GM12865 (cell line): ENCODE measurements at regions not wholly inside any gene's neighbourhood (a gene's known extent, or its start where the extent isn't known, plus 50 kb on each side); places are given as distances from the start of the nearest gene placed in this dataset.

Experiments used
- DNase-seq: peaks from one replicate; pipeline ENCODE4 v3.0.0; 2010; ENCODE audit warnings: low read depth
- H3K4me3 ChIP-seq: 2 replicates; pipeline ENCODE4 v1.5.1; 2011; ENCODE audit warnings: mild to moderate bottlenecking, low read depth, low read length, control low read depth
- TF ChIP-seq, protein P1 (sequence below): IDR thresholded peaks from 2 replicates; pipeline ENCODE4 v1.5.1; 2011; ENCODE audit warnings: low read length, control low read depth, low read depth, inconsistent platforms; ENCODE audit not compliant: insufficient read depth; ENCODE audit errors: missing control alignments

DNA sequence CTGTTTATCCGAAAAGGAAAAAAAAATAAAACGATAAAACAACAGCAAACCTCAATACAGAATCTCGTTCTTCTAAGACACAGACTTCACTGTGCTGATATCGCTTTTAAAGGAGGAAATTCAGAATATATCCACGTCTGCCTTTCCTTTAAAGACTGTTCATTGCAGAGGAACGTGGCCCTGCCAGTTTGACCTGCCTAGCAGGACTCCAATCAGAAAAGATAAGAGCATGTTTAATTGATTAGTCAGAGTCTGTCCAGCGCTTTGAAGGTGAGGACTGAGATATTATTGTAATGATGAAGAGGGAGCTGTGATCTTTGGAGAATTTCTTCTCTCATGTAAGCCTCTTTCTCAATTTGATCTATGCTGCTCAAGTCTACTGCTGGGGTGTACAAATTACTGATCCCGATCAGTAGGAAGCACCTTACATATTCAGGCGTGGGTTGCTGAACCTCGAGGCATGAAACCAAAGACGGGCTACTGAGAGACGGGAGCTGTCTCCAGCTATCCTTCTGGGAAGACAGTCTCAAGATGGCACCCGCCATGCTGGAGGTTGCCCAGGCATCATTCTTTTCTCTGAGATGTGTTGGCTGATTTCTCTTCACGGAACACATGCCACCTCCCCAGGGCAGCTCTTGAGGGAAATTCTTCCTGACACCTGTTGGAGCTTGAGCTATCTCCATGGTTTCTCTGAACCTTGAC, 146.1 kb downstream of the SHOX start:
- TF ChIP-seq, protein P1, sequence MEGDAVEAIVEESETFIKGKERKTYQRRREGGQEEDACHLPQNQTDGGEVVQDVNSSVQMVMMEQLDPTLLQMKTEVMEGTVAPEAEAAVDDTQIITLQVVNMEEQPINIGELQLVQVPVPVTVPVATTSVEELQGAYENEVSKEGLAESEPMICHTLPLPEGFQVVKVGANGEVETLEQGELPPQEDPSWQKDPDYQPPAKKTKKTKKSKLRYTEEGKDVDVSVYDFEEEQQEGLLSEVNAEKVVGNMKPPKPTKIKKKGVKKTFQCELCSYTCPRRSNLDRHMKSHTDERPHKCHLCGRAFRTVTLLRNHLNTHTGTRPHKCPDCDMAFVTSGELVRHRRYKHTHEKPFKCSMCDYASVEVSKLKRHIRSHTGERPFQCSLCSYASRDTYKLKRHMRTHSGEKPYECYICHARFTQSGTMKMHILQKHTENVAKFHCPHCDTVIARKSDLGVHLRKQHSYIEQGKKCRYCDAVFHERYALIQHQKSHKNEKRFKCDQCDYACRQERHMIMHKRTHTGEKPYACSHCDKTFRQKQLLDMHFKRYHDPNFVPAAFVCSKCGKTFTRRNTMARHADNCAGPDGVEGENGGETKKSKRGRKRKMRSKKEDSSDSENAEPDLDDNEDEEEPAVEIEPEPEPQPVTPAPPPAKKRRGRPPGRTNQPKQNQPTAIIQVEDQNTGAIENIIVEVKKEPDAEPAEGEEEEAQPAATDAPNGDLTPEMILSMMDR: no peak
- H3K4me3 ChIP-seq: no peak overlapping the region
- no peak for DNase-seq

DNA sequence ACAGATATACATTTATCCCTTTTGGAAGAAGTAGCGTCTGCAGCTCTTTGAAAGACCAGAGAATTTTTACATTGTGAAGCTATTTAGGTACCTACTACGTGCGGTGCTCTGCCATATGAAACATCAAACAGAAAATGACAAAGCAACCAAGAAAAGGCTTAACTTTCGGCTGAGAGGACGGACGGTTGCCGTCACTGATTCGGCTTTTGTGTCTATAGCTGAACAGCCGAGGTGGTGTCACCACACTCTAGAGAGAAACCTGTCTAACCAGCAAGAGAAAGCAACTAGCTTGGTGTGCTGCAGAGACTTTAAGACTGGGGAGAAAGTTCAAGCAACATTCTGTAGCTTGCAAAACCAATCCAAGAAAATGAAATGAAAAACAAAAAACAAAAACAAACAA, 145.5 kb downstream of the SHOX start:
- TF ChIP-seq, protein P1: no peak
- DNase-seq: no peak
- H3K4me3 ChIP-seq: no peak overlapping the region

DNA sequence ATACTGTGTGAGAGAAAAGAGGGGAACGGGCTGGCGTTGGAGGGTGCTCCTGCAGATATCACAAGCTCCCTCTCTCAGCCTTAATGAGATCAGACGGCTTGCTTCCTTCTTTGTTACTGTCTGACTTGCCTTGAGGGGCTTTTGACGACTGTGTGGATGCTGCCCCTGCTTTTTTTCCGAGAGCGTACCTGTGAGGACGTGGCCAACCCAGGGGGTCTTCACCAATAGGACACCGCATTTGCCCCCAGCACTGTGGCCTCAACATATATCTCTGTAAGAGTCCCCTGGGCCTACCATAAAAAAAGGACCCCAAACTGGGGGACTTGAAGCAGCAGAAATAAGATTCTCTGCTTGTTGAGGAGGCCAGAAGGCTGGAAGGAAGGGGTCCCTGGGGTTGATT, 143.9 kb downstream of the SHOX start:
- no peak overlapping the region for H3K4me3 ChIP-seq
- TF ChIP-seq, protein P1: no peak

DNA sequence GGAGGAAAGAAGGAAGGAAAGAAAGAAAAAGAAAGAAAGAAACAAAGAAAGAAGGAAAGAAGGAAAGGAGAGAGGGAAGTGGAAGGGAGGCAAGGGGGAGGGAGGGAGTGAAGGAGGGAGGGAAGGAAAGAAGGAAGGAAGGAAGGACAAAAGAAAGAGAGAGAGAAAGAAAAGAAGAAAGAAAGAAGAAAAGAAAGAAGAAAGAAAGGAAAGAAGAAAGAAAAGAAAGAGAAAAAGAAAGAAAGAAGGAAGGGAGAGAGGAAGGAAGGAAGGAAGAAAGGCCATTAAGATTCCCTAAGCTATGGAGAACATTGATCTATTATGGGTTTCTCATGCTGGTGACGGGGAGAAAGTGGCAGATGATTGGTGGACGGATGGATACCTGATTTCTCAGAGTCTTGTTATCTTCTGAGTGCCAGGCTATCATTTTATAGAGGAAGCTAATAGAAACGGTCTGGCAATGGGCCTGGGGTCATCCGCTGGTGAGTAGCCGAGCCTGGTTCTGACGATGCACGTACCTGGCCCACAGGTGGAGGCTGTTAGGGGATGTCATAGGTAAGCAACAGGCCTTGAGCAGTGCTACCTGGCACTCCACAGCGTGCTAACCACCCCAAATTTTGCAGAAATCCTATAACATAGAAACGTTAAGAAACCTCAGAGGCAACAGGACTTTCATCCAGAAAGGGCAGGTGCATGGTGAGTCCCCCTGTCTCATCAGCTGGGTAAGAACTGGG, 142.9 kb downstream of the SHOX start:
- DNase-seq: no peak
- H3K4me3 ChIP-seq: no peak overlapping the region
- TF ChIP-seq, protein P1: no peak

More for the DNA sequence above, 143.9 kb downstream of the SHOX start:
- DNase-seq: no peak

DNA sequence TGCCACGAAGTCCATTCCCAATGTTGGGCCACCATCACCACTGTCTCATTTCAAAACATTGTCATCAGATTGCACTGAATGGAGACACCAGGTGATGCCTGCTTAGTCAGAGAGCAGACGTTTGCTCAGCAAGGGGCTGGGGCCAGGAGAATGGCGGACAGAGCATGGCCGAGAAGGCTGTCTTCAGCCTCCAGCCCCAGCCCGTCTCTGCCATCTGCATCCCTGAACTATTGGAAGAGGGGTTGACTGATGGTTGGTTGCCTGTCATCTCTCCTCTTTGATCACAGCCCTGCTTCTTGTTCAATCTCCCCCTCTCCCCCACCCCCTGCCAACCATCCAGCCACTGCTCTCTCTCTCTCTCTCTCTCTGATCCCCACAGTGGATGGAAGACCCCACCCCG, 140.9 kb downstream of the SHOX start:
- no peak overlapping the region for H3K4me3 ChIP-seq
- no peak for DNase-seq
- TF ChIP-seq, protein P1: no peak

DNA sequence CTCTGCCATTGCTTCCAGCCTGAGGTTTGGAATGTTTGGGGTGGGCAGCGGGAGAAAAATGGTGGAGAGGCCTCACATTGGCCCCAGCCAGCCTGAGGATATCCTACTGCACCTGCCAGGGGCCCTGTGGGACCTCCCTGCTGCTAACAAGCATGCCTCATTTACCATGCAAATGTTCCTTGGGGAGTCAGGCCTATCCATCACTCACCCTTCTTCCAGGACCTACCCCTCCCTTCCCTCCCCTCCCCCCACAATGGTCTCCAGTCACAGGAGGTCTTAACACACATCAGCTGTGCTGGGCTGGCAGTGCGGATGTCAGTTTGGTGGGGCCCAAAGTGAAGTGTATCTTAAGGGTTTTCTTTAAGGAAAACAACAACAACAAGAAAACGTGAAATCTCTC, 139.2 kb downstream of the SHOX start:
- no peak overlapping the region for H3K4me3 ChIP-seq
- TF ChIP-seq, protein P1: no peak
- no peak for DNase-seq

DNA sequence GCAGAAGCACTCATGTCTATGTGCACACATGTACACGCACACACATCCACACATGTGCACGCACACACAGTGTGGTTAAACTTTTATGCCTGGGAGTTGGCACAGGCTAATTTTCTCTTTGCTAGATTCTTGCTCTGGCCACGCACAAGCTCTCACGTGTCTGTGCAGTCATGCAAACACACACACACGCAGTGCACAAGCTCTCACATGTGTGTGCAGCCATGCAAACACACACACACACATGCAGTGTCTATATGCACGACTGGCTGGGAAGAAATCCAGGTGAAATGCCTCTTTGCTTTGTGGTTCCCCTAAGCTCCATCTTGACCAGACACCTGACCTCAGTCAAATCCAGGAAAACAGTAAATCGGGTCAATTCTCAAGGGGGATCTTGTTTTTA, 138.0 kb downstream of the SHOX start:
- no peak overlapping the region for H3K4me3 ChIP-seq
- TF ChIP-seq, protein P1: no peak

More for the DNA sequence above, 138.0 kb downstream of the SHOX start:
- no peak for DNase-seq
